ENCODE measurements at regions not wholly inside any gene's neighbourhood (a gene's known extent, or its start where the extent isn't known, plus 50 kb on each side); places are given as distances from the start of the nearest gene placed in this dataset.
"Not testable (repeated sequence)": the region's sequence is repeated elsewhere in the genome, so short reads cannot be mapped to it uniquely, and the experiment has no call there.

- DNase-seq (ENCODE audit: low spot score) = no peak
Measured at GRCh38 chrX:16320765-16321355, 153.6 kb downstream of the MAGEB17 start.

GRCh38 chrX:16333453-16333852 lies 166.2 kb downstream of the MAGEB17 start:
- no peak for DNase-seq (ENCODE audit: low spot score)

GRCh38 chrX:16335181-16335580 lies 167.9 kb downstream of the MAGEB17 start:
- DNase-seq (ENCODE audit: low spot score) = no peak

GRCh38 chrX:16347968-16348670 lies 180.8 kb downstream of the MAGEB17 start:
- no peak for DNase-seq (ENCODE audit: low spot score)

GRCh38 chrX:16357902-16358301 lies 190.6 kb downstream of the MAGEB17 start:
- DNase-seq (ENCODE audit: low spot score) = no peak

- DNase-seq (ENCODE audit: low spot score) = not testable (repeated sequence)
Measured at GRCh38 chrX:16360056-16360455, 192.8 kb downstream of the MAGEB17 start.

GRCh38 chrX:16368696-16369095 lies 201.4 kb downstream of the MAGEB17 start:
- DNase-seq (ENCODE audit: low spot score) = no peak

GRCh38 chrX:16376056-16376455 lies 208.8 kb downstream of the MAGEB17 start:
- no peak for DNase-seq (ENCODE audit: low spot score)

GRCh38 chrX:16386126-16386525 lies 218.8 kb downstream of the MAGEB17 start:
- DNase-seq (ENCODE audit: low spot score) = no peak

- DNase-seq (ENCODE audit: low spot score) = no peak
Measured at GRCh38 chrX:16392597-16392996, 225.3 kb downstream of the MAGEB17 start.

- DNase-seq (ENCODE audit: low spot score) = no peak
Measured at GRCh38 chrX:16394290-16394689, 227.0 kb downstream of the MAGEB17 start.

GRCh38 chrX:16403808-16404207 lies 236.5 kb downstream of the MAGEB17 start:
- DNase-seq (ENCODE audit: low spot score) = no peak

- no peak for DNase-seq (ENCODE audit: low spot score)
Measured at GRCh38 chrX:16416588-16416987, 233.4 kb upstream of the S100G start.

GRCh38 chrX:16418650-16419049 lies 231.3 kb upstream of the S100G start:
- DNase-seq (ENCODE audit: low spot score) = no peak

GRCh38 chrX:16427668-16428067 lies 222.3 kb upstream of the S100G start:
- no peak for DNase-seq (ENCODE audit: low spot score)

- no peak for DNase-seq (ENCODE audit: low spot score)
Measured at GRCh38 chrX:16429406-16429805, 220.6 kb upstream of the S100G start.

- no peak for DNase-seq (ENCODE audit: low spot score)
Measured at GRCh38 chrX:16431266-16431665, 218.7 kb upstream of the S100G start.

- no peak for DNase-seq (ENCODE audit: low spot score)
Measured at GRCh38 chrX:16433021-16433420, 216.9 kb upstream of the S100G start.

- DNase-seq (ENCODE audit: low spot score) = no peak
Measured at GRCh38 chrX:16435399-16435986, 214.5 kb upstream of the S100G start.

GRCh38 chrX:16436348-16437188 lies 213.4 kb upstream of the S100G start:
- peak; percentile 73 for DNase-seq (ENCODE audit: low spot score)

GRCh38 chrX:16440446-16440845 lies 209.5 kb upstream of the S100G start:
- DNase-seq (ENCODE audit: low spot score) = no peak

- DNase-seq (ENCODE audit: low spot score) = no peak
Measured at GRCh38 chrX:16444353-16444752, 205.6 kb upstream of the S100G start.
